ENCODE measurements at regions not wholly inside any gene's neighbourhood (a gene's known extent, or its start where the extent isn't known, plus 50 kb on each side); places are given as distances from the start of the nearest gene placed in this dataset.
"Not testable (repeated sequence)": the region's sequence is repeated elsewhere in the genome, so short reads cannot be mapped to it uniquely, and the experiment has no call there.

DNA sequence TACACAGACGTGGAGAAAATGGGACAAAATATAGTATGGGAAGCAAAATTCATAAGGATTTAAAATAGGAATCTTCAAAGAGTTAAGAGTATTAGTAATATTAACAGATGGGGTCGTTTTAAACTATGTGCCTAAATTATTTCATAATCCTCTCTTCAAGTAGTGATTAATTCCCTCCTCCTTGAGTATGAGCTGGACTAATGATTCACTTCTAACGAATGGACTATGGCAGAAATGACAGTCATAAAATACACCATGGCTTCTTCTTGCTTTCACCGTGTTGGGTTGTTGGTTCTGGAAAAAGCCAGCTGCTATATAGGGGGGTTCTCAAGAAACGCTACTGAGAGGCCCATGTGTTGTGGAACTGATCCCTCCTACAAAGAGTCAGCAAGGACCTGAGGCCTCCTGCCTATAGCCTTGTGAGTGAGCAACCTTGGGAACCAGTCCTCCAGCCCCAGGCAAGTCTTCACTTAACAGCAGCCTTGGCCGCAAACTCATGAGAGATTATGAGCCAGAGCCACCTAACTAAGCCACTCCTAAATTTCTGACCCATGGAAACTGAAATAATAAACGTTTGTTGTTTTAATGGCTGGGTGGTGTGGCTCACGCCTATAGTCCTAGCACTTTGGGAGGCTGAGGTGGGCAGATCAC lies 64.8 kb upstream of the ABHD2 start:
- Histone ChIP-seq H3K27ac (ENCODE audit: insufficient read depth, low read depth, low read length, poor library complexity, severe bottlenecking) (no peak overlapping the region), H3K27me3 (ENCODE audit: control insufficient read depth, insufficient read depth, low read length, poor library complexity, severe bottlenecking) (no peaks in the 10 kb centered on the region), H3K9me3 (ENCODE audit: control insufficient read depth, low read length) (no peaks in the 10 kb centered on the region), H3K36me3 (ENCODE audit: control insufficient read depth, insufficient read depth, low read length) (no peaks in the 10 kb centered on the region), H3K4me1 (ENCODE audit: control insufficient read depth, insufficient read depth, low read length) (peaks cover 5% of the 10 kb centered on the region), H3K4me3 (ENCODE audit: insufficient read depth, low read depth, low read length) (no peak overlapping the region)
- 87 to 92% methylated on average over 7 to 8 of the region's 8 CpGs for WGBS, 2 experiments

GRCh38 chr15:89024418-89024817 lies 63.8 kb upstream of the ABHD2 start:
- Histone ChIP-seq H3K4me1 (ENCODE audit: control insufficient read depth, insufficient read depth, low read length) (peaks cover 2% of the 10 kb centered on the region), H3K4me3 (ENCODE audit: insufficient read depth, low read depth, low read length) (no peak overlapping the region), H3K9me3 (ENCODE audit: control insufficient read depth, low read length) (no peaks in the 10 kb centered on the region), H3K27ac (ENCODE audit: insufficient read depth, low read depth, low read length, poor library complexity, severe bottlenecking) (no peak overlapping the region), H3K36me3 (ENCODE audit: control insufficient read depth, insufficient read depth, low read length) (no peaks in the 10 kb centered on the region), H3K27me3 (ENCODE audit: control insufficient read depth, insufficient read depth, low read length, poor library complexity, severe bottlenecking) (no peaks in the 10 kb centered on the region)
- WGBS, 2 experiments = 100% methylated on average over 1 of the region's 2 CpGs; no CpG with 5 or more reads in 1 of the 2 experiments

DNA sequence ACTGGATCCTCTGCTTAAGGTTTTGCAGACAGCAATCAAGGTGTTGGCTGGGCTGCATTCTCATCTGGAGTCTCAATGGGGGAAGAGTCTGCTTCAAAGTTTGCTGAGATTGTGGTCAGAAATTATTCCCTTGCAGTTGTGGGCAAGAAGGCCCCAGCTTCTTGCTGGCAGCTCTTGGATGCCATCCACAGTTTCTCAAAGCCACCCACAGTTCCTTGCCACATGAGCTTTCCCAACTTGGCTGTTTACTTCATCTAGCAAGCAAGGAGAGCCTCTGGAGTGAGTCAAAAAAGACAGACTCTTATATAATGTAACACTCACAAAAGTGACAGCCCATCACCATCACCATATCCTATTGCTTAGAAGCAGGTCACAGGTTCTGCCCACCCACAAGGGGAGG lies 62.1 kb upstream of the ABHD2 start:
- Histone ChIP-seq H3K27ac (ENCODE audit: insufficient read depth, low read depth, low read length, poor library complexity, severe bottlenecking) (no peak overlapping the region), H3K4me1 (ENCODE audit: control insufficient read depth, insufficient read depth, low read length) (no peaks in the 10 kb centered on the region), H3K36me3 (ENCODE audit: control insufficient read depth, insufficient read depth, low read length) (no peaks in the 10 kb centered on the region), H3K4me3 (ENCODE audit: insufficient read depth, low read depth, low read length) (no peak overlapping the region), H3K27me3 (ENCODE audit: control insufficient read depth, insufficient read depth, low read length, poor library complexity, severe bottlenecking) (no peaks in the 10 kb centered on the region), H3K9me3 (ENCODE audit: control insufficient read depth, low read length) (no peaks in the 10 kb centered on the region)

DNA sequence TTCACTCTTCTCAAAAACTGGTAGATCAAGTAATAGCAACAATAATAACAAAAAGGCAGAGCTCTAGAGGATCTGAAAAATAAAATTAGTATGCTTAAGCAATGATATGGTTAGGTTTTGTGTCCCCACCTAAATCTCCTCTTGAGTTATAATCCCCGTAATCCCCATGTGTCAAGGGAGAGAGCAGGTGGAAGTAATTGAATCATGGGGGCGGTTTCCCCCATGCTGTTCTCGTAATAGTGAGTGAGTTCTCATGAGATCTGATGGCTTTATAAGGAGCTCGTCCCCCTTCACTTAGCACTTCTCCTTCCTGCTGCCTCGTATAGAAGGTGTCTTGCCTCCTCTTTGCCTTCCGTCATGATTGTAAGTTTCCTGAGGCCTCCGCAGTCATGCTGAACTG lies 60.2 kb upstream of the ABHD2 start:
- Histone ChIP-seq H3K4me1 (ENCODE audit: control insufficient read depth, insufficient read depth, low read length) (no peaks in the 10 kb centered on the region), H3K36me3 (ENCODE audit: control insufficient read depth, insufficient read depth, low read length) (no peaks in the 10 kb centered on the region), H3K27ac (ENCODE audit: insufficient read depth, low read depth, low read length, poor library complexity, severe bottlenecking) (no peak overlapping the region), H3K9me3 (ENCODE audit: control insufficient read depth, low read length) (no peaks in the 10 kb centered on the region), H3K27me3 (ENCODE audit: control insufficient read depth, insufficient read depth, low read length, poor library complexity, severe bottlenecking) (no peaks in the 10 kb centered on the region), H3K4me3 (ENCODE audit: insufficient read depth, low read depth, low read length) (no peak overlapping the region)
- WGBS, 2 experiments = 77 to 79% methylated on average over 7 of the region's 7 CpGs

DNA sequence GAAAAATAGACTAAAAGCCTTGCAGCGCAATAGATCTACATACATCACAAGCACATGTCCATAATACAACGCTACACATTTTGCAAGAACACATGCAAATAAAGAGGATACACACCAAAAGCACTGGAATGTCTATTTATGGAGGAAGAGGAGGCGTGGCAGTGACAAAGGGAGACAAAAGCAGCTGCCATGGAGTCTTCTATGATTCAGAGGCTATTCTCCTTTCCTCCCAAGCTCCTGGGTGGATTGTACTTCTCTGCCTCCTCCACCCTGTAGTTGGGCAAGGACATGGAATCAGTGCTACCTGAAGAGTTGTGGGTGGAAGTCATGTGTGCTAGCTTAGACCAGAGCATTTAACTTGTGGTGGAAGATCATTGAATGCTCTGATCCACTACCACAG lies 57.9 kb upstream of the ABHD2 start:
- no peaks in the 10 kb centered on the region for H3K27me3 ChIP-seq (ENCODE audit: control insufficient read depth, insufficient read depth, low read length, poor library complexity, severe bottlenecking)
- WGBS, 2 experiments = 96 to 97% methylated on average over 2 to 3 of the region's 3 CpGs
- no peak overlapping the region for H3K27ac ChIP-seq (ENCODE audit: insufficient read depth, low read depth, low read length, poor library complexity, severe bottlenecking)
- H3K4me1 ChIP-seq (ENCODE audit: control insufficient read depth, insufficient read depth, low read length) = no peaks in the 10 kb centered on the region
- H3K36me3 ChIP-seq (ENCODE audit: control insufficient read depth, insufficient read depth, low read length) = no peaks in the 10 kb centered on the region
- H3K4me3 ChIP-seq (ENCODE audit: insufficient read depth, low read depth, low read length) = no peak overlapping the region
- no peaks in the 10 kb centered on the region for H3K9me3 ChIP-seq (ENCODE audit: control insufficient read depth, low read length)

GRCh38 chr15:89031637-89032285 lies 56.5 kb upstream of the ABHD2 start:
- H3K9me3 ChIP-seq (ENCODE audit: control insufficient read depth, low read length); H3K4me3 ChIP-seq (ENCODE audit: insufficient read depth, low read depth, low read length); H3K27ac ChIP-seq (ENCODE audit: insufficient read depth, low read depth, low read length, poor library complexity, severe bottlenecking); H3K27me3 ChIP-seq (ENCODE audit: control insufficient read depth, insufficient read depth, low read length, poor library complexity, severe bottlenecking); H3K4me1 ChIP-seq (ENCODE audit: control insufficient read depth, insufficient read depth, low read length); H3K36me3 ChIP-seq (ENCODE audit: control insufficient read depth, insufficient read depth, low read length): not testable (repeated sequence)
- 94 to 95% methylated on average over 47 of the region's 47 CpGs for WGBS, 2 experiments

- Histone ChIP-seq H3K4me1 (ENCODE audit: control insufficient read depth, insufficient read depth, low read length) (no peaks in the 10 kb centered on the region), H3K4me3 (ENCODE audit: insufficient read depth, low read depth, low read length) (no peak overlapping the region), H3K27ac (ENCODE audit: insufficient read depth, low read depth, low read length, poor library complexity, severe bottlenecking) (no peak overlapping the region), H3K27me3 (ENCODE audit: control insufficient read depth, insufficient read depth, low read length, poor library complexity, severe bottlenecking) (no peaks in the 10 kb centered on the region), H3K36me3 (ENCODE audit: control insufficient read depth, insufficient read depth, low read length) (no peaks in the 10 kb centered on the region), H3K9me3 (ENCODE audit: control insufficient read depth, low read length) (no peaks in the 10 kb centered on the region)
- WGBS, 2 experiments = 92 to 93% methylated on average over 4 of the region's 4 CpGs
Measured at GRCh38 chr15:89034305-89034704, 54.0 kb upstream of the ABHD2 start.

DNA sequence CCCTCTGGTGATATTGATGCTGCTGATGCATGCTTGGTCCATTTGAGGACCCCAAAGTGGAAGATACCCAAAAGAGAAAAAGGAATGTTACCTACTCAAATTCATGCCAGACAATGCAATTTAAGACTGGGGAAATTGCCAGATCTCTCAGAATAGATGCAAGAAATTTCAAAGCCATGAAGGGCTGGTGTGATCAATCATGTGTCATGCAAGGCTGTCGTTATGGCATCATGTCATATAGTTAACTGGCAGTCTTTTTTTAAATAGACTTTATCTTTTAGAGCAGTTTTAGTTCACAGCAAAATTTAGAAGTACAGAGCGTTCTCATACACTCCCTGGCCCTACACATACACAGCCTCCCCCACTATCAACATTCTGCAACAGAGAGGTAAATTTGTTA lies 53.1 kb upstream of the ABHD2 start:
- Histone ChIP-seq H3K27ac (ENCODE audit: insufficient read depth, low read depth, low read length, poor library complexity, severe bottlenecking) (no peak overlapping the region), H3K9me3 (ENCODE audit: control insufficient read depth, low read length) (no peaks in the 10 kb centered on the region), H3K4me3 (ENCODE audit: insufficient read depth, low read depth, low read length) (no peak overlapping the region), H3K36me3 (ENCODE audit: control insufficient read depth, insufficient read depth, low read length) (no peaks in the 10 kb centered on the region), H3K27me3 (ENCODE audit: control insufficient read depth, insufficient read depth, low read length, poor library complexity, severe bottlenecking) (no peaks in the 10 kb centered on the region), H3K4me1 (ENCODE audit: control insufficient read depth, insufficient read depth, low read length) (no peaks in the 10 kb centered on the region)
- 93 to 100% methylated on average over 2 of the region's 2 CpGs for WGBS, 2 experiments

GRCh38 chr15:89035658-89036057 lies 52.6 kb upstream of the ABHD2 start:
- no peaks in the 10 kb centered on the region for H3K4me1 ChIP-seq (ENCODE audit: control insufficient read depth, insufficient read depth, low read length)
- WGBS, 2 experiments = 88 to 89% methylated on average over 2 of the region's 2 CpGs
- H3K9me3 ChIP-seq (ENCODE audit: control insufficient read depth, low read length) = no peaks in the 10 kb centered on the region
- H3K27ac ChIP-seq (ENCODE audit: insufficient read depth, low read depth, low read length, poor library complexity, severe bottlenecking) = no peak overlapping the region
- no peak overlapping the region for H3K4me3 ChIP-seq (ENCODE audit: insufficient read depth, low read depth, low read length)
- H3K27me3 ChIP-seq (ENCODE audit: control insufficient read depth, insufficient read depth, low read length, poor library complexity, severe bottlenecking) = no peaks in the 10 kb centered on the region
- H3K36me3 ChIP-seq (ENCODE audit: control insufficient read depth, insufficient read depth, low read length) = no peaks in the 10 kb centered on the region

DNA sequence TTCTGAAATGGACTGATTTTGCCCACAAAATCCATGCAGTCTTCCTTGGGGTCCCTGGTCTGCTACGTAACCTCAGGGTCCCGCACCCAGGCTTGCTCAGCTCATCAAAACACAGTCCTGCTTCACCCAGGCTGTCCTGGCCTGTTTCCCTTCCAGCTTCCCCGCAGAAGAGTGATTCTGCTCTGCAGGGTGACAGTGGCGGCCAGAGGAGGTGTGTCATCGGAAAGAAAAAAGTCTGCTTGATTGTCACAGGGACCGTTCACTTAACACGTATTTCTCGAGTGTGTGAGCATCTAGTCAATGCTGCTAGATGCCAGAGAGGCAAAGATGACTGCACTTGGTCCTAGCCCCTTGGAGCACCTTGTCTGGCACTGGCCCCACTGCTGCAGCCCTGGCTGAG lies 50.1 kb upstream of the ABHD2 start:
- H3K9me3 ChIP-seq (ENCODE audit: control insufficient read depth, low read length) = no peaks in the 10 kb centered on the region

More for the DNA sequence above, 50.1 kb upstream of the ABHD2 start:
- H3K36me3 ChIP-seq (ENCODE audit: control insufficient read depth, insufficient read depth, low read length) = no peaks in the 10 kb centered on the region
- H3K27me3 ChIP-seq (ENCODE audit: control insufficient read depth, insufficient read depth, low read length, poor library complexity, severe bottlenecking) = no peaks in the 10 kb centered on the region
- no peak overlapping the region for H3K27ac ChIP-seq (ENCODE audit: insufficient read depth, low read depth, low read length, poor library complexity, severe bottlenecking)
- no peak overlapping the region for H3K4me3 ChIP-seq (ENCODE audit: insufficient read depth, low read depth, low read length)
- 84 to 87% methylated on average over 8 of the region's 8 CpGs for WGBS, 2 experiments
- H3K4me1 ChIP-seq (ENCODE audit: control insufficient read depth, insufficient read depth, low read length) = no peaks in the 10 kb centered on the region
